ENCODE measurements at regions not wholly inside any gene's neighbourhood (a gene's known extent, or its start where the extent isn't known, plus 50 kb on each side); places are given as distances from the start of the nearest gene placed in this dataset.

DNA sequence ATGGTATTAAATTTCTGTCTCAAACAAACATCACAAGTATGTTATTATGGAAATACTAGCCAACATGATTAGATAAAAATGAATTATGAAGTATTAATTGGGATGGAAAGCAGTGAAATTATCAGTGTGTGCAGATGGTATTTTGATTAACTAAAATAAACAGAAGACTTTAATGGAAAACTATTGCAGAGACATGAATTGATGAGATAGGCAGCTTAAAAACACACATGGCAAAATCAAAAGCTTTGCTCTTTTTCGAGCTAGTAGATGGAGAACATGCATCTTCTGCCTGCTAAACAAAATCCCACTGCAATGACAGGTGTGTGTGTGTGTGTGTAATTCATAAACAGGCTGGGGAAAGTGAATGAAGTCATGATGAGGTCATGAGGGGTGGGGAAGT lies 426.2 kb downstream of the MTRR start:
- Histone ChIP-seq H3K4me2 (ENCODE audit: control insufficient read depth, extremely low read depth, insufficient read depth, low read depth, low read length) (no peak overlapping the region), H3K9me1 (ENCODE audit: control insufficient read depth, extremely low read depth, insufficient read depth, low read length) (no peaks in the 10 kb centered on the region), H4K20me1 (ENCODE audit: control insufficient read depth, extremely low read depth, insufficient read depth, low read length) (no peaks in the 10 kb centered on the region), H3K4me1 (ENCODE audit: control insufficient read depth, extremely low read depth, insufficient read depth, low read length) (no peaks in the 10 kb centered on the region), H3K9ac (ENCODE audit: control insufficient read depth, extremely low read depth, insufficient read depth, low read length) (no peak overlapping the region), H3K36me3 (ENCODE audit: control insufficient read depth in 2 of 2, extremely low read depth in 1 of 2, insufficient read depth in 2 of 2, low read length in 2 of 2) (no peaks in the 10 kb centered on the region), H3K9me3 (ENCODE audit: control insufficient read depth, low read depth, low read length) (no peaks in the 10 kb centered on the region), H2AFZ (ENCODE audit: control insufficient read depth, low read length) (no peak overlapping the region), H3K27me3 (ENCODE audit: control insufficient read depth, extremely low read depth, insufficient read depth, low read length) (no peaks in the 10 kb centered on the region), H3K27ac (ENCODE audit: control insufficient read depth, insufficient read depth, low read length) (no peak overlapping the region), H3K4me3 (ENCODE audit: control insufficient read depth in 2 of 3, extremely low read depth in 1 of 3, insufficient read depth in 2 of 3, low read depth in 1 of 3, low read length in 3 of 3) (no peak overlapping the region), H3K79me2 (ENCODE audit: control insufficient read depth, insufficient read depth, low read length) (no peaks in the 10 kb centered on the region)
- FAIRE-seq = no peak
- no peak for TF ChIP-seq EZH2 (IDR thresholded peaks at IDR 0.05; ENCODE audit: low read length)
- TF ChIP-seq, protein P1, sequence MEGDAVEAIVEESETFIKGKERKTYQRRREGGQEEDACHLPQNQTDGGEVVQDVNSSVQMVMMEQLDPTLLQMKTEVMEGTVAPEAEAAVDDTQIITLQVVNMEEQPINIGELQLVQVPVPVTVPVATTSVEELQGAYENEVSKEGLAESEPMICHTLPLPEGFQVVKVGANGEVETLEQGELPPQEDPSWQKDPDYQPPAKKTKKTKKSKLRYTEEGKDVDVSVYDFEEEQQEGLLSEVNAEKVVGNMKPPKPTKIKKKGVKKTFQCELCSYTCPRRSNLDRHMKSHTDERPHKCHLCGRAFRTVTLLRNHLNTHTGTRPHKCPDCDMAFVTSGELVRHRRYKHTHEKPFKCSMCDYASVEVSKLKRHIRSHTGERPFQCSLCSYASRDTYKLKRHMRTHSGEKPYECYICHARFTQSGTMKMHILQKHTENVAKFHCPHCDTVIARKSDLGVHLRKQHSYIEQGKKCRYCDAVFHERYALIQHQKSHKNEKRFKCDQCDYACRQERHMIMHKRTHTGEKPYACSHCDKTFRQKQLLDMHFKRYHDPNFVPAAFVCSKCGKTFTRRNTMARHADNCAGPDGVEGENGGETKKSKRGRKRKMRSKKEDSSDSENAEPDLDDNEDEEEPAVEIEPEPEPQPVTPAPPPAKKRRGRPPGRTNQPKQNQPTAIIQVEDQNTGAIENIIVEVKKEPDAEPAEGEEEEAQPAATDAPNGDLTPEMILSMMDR (optimal IDR thresholded peaks at IDR 0.05 in 1 of 3, IDR thresholded peaks at IDR 0.05 in 1 of 3, conservative IDR thresholded peaks at IDR 0.05 in 1 of 3; ENCODE audit: extremely low read depth in 1 of 3, insufficient read depth in 2 of 3, low read length in 3 of 3) = no peak
- no peak for DNase-seq (ENCODE audit: low read depth, low spot score)
- dilution Hi-C loops (cut with MboI; ENCODE audit: extremely low pct_ligation_motif_present, low sequenced_read_pairs) = no loop called here

DNA sequence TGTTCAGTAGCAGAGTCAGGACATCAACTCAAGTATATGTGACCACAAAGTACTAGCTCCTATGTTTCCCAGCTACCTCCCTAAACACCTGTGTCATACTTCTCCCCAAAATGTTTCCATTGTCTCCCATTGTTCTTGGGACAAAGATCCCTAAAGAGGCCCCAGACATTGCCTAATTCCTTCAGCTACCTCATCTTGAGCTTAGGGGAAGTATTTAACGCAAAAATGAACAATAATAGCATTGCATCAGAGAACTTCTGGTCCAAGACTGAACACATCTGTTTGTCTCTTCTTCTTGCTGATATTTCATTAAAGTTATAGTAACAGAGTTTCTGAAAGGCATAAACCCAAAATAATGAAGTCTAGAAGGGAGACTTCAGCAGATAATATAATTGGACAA lies 430.8 kb downstream of the MTRR start:
- Histone ChIP-seq H4K20me1 (ENCODE audit: control insufficient read depth, extremely low read depth, insufficient read depth, low read length) (no peaks in the 10 kb centered on the region), H3K4me1 (ENCODE audit: control insufficient read depth, extremely low read depth, insufficient read depth, low read length) (no peaks in the 10 kb centered on the region), H3K9me1 (ENCODE audit: control insufficient read depth, extremely low read depth, insufficient read depth, low read length) (no peaks in the 10 kb centered on the region), H3K36me3 (ENCODE audit: control insufficient read depth in 2 of 2, extremely low read depth in 1 of 2, insufficient read depth in 2 of 2, low read length in 2 of 2) (no peaks in the 10 kb centered on the region), H3K27ac (ENCODE audit: control insufficient read depth, insufficient read depth, low read length) (no peak overlapping the region), H3K9ac (ENCODE audit: control insufficient read depth, extremely low read depth, insufficient read depth, low read length) (no peak overlapping the region), H2AFZ (ENCODE audit: control insufficient read depth, low read length) (no peak overlapping the region), H3K27me3 (ENCODE audit: control insufficient read depth, extremely low read depth, insufficient read depth, low read length) (no peaks in the 10 kb centered on the region), H3K9me3 (ENCODE audit: control insufficient read depth, low read depth, low read length) (no peaks in the 10 kb centered on the region), H3K4me2 (ENCODE audit: control insufficient read depth, extremely low read depth, insufficient read depth, low read depth, low read length) (no peak overlapping the region), H3K79me2 (ENCODE audit: control insufficient read depth, insufficient read depth, low read length) (no peaks in the 10 kb centered on the region), H3K4me3 (ENCODE audit: control insufficient read depth in 2 of 3, extremely low read depth in 1 of 3, insufficient read depth in 2 of 3, low read depth in 1 of 3, low read length in 3 of 3) (no peak overlapping the region)
- no peak for DNase-seq (ENCODE audit: low read depth, low spot score)
- dilution Hi-C loops (cut with MboI; ENCODE audit: extremely low pct_ligation_motif_present, low sequenced_read_pairs) = no loop called here
- TF ChIP-seq EZH2 (IDR thresholded peaks at IDR 0.05; ENCODE audit: low read length) = no peak
- TF ChIP-seq, protein P1 (optimal IDR thresholded peaks at IDR 0.05 in 1 of 3, IDR thresholded peaks at IDR 0.05 in 1 of 3, conservative IDR thresholded peaks at IDR 0.05 in 1 of 3; ENCODE audit: extremely low read depth in 1 of 3, insufficient read depth in 2 of 3, low read length in 3 of 3) = no peak
- no peak for FAIRE-seq

All from keratinocyte (primary cell).